PC-3 (cell line): ENCODE measurements at regions not wholly inside any gene's neighbourhood (a gene's known extent, or its start where the extent isn't known, plus 50 kb on each side); places are given as distances from the start of the nearest gene placed in this dataset.

Experiments used
- ATAC-seq: fragments of 200-7000 bp; cut with Tn5 transposase; 2 replicates; pipeline ENCODE4 v1.9.1; 2020; ENCODE audit warnings: mild to moderate bottlenecking, moderate library complexity
- BruUV-seq: library from RNA; stranded (reverse); fragments of 400-500 nt; replicated peaks from 2 replicates; lab custom pipeline; 2021; lab: Mats Ljungman, UMichigan
- CTCF ChIA-PET: fragments of 300-600 bp; sonication (Branson Sonifier 250); formaldehyde crosslinking; loops from one replicate; lab custom pipeline; 2022; ENCODE audit warnings: antibody characterized with exemption; lab: Charles Lee
- POLR2A ChIA-PET: fragments of 300-600 bp; sonication (Branson Sonifier 250); formaldehyde crosslinking; loops from one replicate; lab custom pipeline; 2022; ENCODE audit warnings: antibody characterized with exemption; ENCODE audit not compliant: unreplicated experiment; lab: Charles Lee
- DNase-seq: peaks from one replicate; pipeline ENCODE4 v3.0.0-alpha.2; 2015
- H2AFZ ChIP-seq: fragments of 300-600 bp; sonication (generic); 2 replicates; pipeline ENCODE4 v1.6.0; 2016; ENCODE audit warnings: antibody characterized with exemption, low read length
- H3F3A ChIP-seq: fragments of 300-600 bp; sonication (generic); one replicate; pipeline ENCODE4 v1.6.0; 2017; ENCODE audit warnings: antibody characterized with exemption, low read length, control low read depth, mild to moderate bottlenecking; ENCODE audit not compliant: unreplicated experiment
- H3K27ac ChIP-seq: fragments of 300-600 bp; sonication (generic); 2 replicates; pipeline ENCODE4 v1.5.1; 2016; ENCODE audit warnings: mild to moderate bottlenecking, low read length
- H3K27me3 ChIP-seq: fragments of 300-600 bp; sonication (generic); 2 replicates; pipeline ENCODE4 v1.6.1; 2016; ENCODE audit warnings: low read length, mixed read lengths
- H3K36me3 ChIP-seq: fragments of 300-600 bp; sonication (generic); 2 replicates; pipeline ENCODE4 v1.6.1; 2016; ENCODE audit warnings: low read depth, mixed run types, low read length, mixed read lengths
- H3K4me1 ChIP-seq: fragments of 300-600 bp; sonication (generic); 2 replicates; pipeline ENCODE4 v1.5.1; 2016; ENCODE audit warnings: low read length; ENCODE audit not compliant: insufficient read depth
- H3K4me2 ChIP-seq: fragments of 300-600 bp; sonication (generic); 2 replicates; pipeline ENCODE4 v1.6.0; 2016; ENCODE audit warnings: low read length
- H3K4me3 ChIP-seq: fragments of 300-600 bp; sonication (generic); 2 replicates; pipeline ENCODE4 v1.5.1; 2016; ENCODE audit warnings: mild to moderate bottlenecking, low read length, mixed read lengths
- H3K79me2 ChIP-seq: fragments of 300-600 bp; sonication (generic); 2 replicates; pipeline ENCODE4 v1.6.1; 2017; ENCODE audit warnings: low read length, mixed read lengths
- H3K9ac ChIP-seq: fragments of 300-600 bp; sonication (generic); 2 replicates; pipeline ENCODE4 v1.6.0; 2016; ENCODE audit warnings: mild to moderate bottlenecking, low read length
- H3K9me2 ChIP-seq: fragments of 300-600 bp; sonication (generic); replicated peaks from 2 replicates; pipeline ENCODE4 v1.6.1; 2016; ENCODE audit warnings: mixed run types, low read length, mixed read lengths
- H3K9me3 ChIP-seq: fragments of 300-600 bp; sonication (generic); 2 replicates; pipeline ENCODE4 v1.6.1; 2016; ENCODE audit warnings: low read length, mixed read lengths
- H4K20me1 ChIP-seq: fragments of 300-600 bp; sonication (generic); 2 replicates; pipeline ENCODE4 v1.6.1; 2016; ENCODE audit warnings: low read length, mixed read lengths
- CTCF ChIP-seq: fragments of 300-600 bp; sonication (generic); conservative IDR thresholded peaks from 2 replicates; pipeline ENCODE4 v1.5.1; 2017; ENCODE audit warnings: antibody characterized with exemption, low read depth, mild to moderate bottlenecking, low read length
- EZH2 ChIP-seq: fragments of 300-600 bp; sonication (generic); IDR thresholded peaks from one replicate; pipeline ENCODE4 v1.6.1; 2017; ENCODE audit warnings: antibody characterized with exemption, mild to moderate bottlenecking, low read length; ENCODE audit not compliant: unreplicated experiment
- EZH2phosphoT487 ChIP-seq: fragments of 300-600 bp; sonication (generic); IDR thresholded peaks from 2 replicates; pipeline ENCODE4 v1.6.1; 2018; ENCODE audit warnings: mild to moderate bottlenecking, antibody characterized with exemption, low read length, borderline replicate concordance
- intact Hi-C: fragments of 100-400 bp; cut with micrococcal nuclease; formaldehyde crosslinking; loops from 2 replicates; pipeline ENCODE4 v1.9.0; 2023

- POLR2A ChIA-PET: interaction anchor here (0.6 kb wide), 1 partner anchor 79 kb away, joined by 3 read pairs; no protein-coding TSS in a partner anchor
- H2AFZ ChIP-seq: no peak overlapping the region
- no peak overlapping the region for H3K4me2 ChIP-seq
- no peaks in the 10 kb centered on the region for H4K20me1 ChIP-seq
- H3K27me3 ChIP-seq: no peaks in the 10 kb centered on the region
- intact Hi-C loops: no loop called here
- H3K79me2 ChIP-seq: no peaks in the 10 kb centered on the region
- H3K36me3 ChIP-seq: no peaks in the 10 kb centered on the region
- H3K9me3 ChIP-seq: no peaks in the 10 kb centered on the region
- no peaks in the 10 kb centered on the region for H3K9me2 ChIP-seq
- H3K9ac ChIP-seq: no peak overlapping the region
- H3K27ac ChIP-seq: no peak overlapping the region
- BruUV-seq: no TSS peak
- H3F3A ChIP-seq: no peaks in the 10 kb centered on the region
- DNase-seq: no peak
- CTCF ChIA-PET: no interaction called here
- TF ChIP-seq CTCF (no peak), EZH2 (no peak), EZH2phosphoT487 (no peak)
- no peak for ATAC-seq
- peaks cover 43% of the 10 kb centered on the region for H3K4me1 ChIP-seq
- no peak overlapping the region for H3K4me3 ChIP-seq
Observed at GRCh38 chr3:193827040-193827669, 234.1 kb downstream of the OPA1 start.

- no peak overlapping the region for H2AFZ ChIP-seq
- H3K9ac ChIP-seq: no peak overlapping the region
- no peaks in the 10 kb centered on the region for H3K9me2 ChIP-seq
- no peaks in the 10 kb centered on the region for H3K27me3 ChIP-seq
- no peaks in the 10 kb centered on the region for H3K36me3 ChIP-seq
- H3K9me3 ChIP-seq: no peaks in the 10 kb centered on the region
- DNase-seq (no peak), ATAC-seq (no peak)
- no peak overlapping the region for H3K4me3 ChIP-seq
- peak overlapping the region; percentile 31 for H3K27ac ChIP-seq
- H3K4me1 ChIP-seq: peaks cover 43% of the 10 kb centered on the region
- CTCF ChIA-PET: interaction anchor here (0.7 kb wide), 1 partner anchor 29 kb away, joined by 5 read pairs; no protein-coding TSS in a partner anchor
- no peaks in the 10 kb centered on the region for H4K20me1 ChIP-seq
- no TSS peak for BruUV-seq
- POLR2A ChIA-PET: no interaction called here
- H3F3A ChIP-seq: no peaks in the 10 kb centered on the region
- peak overlapping the region; percentile 15; the same call in 1 of the 2 replicates for H3K4me2 ChIP-seq
- intact Hi-C loops: loop anchor here (2.0 kb wide), 1 partner anchor 45 kb away; no protein-coding TSS in a partner anchor
- H3K79me2 ChIP-seq: no peaks in the 10 kb centered on the region
- TF ChIP-seq EZH2phosphoT487 (no peak), EZH2 (no peak), CTCF (no peak)
Observed at GRCh38 chr3:193827871-193828270, 234.9 kb downstream of the OPA1 start.

- no peaks in the 10 kb centered on the region for H3K9me2 ChIP-seq
- ATAC-seq (peak; percentile 5; the same call in 1 of the 2 replicates), DNase-seq (peak; percentile 92)
- POLR2A ChIA-PET: no interaction called here
- H3K4me2 ChIP-seq: peak overlapping the region; percentile 30
- H2AFZ ChIP-seq: no peak overlapping the region
- H3K9ac ChIP-seq: peak overlapping the region; percentile 42
- no peak overlapping the region for H3K4me3 ChIP-seq
- no peaks in the 10 kb centered on the region for H3K36me3 ChIP-seq
- H3K27ac ChIP-seq: peak overlapping the region; percentile 86
- H3K79me2 ChIP-seq: no peaks in the 10 kb centered on the region
- no peaks in the 10 kb centered on the region for H3K9me3 ChIP-seq
- no peak for TF ChIP-seq CTCF
- no peak for TF ChIP-seq EZH2
- TF ChIP-seq EZH2phosphoT487: no peak
- no peaks in the 10 kb centered on the region for H4K20me1 ChIP-seq
- CTCF ChIA-PET: interaction anchor here (0.7 kb wide), 1 partner anchor 29 kb away, joined by 5 read pairs; no protein-coding TSS in a partner anchor
- intact Hi-C loops: loop anchor here (2.0 kb wide), 1 partner anchor 44 kb away; no protein-coding TSS in a partner anchor
- H3K27me3 ChIP-seq: no peaks in the 10 kb centered on the region
- no peaks in the 10 kb centered on the region for H3F3A ChIP-seq
- no TSS peak for BruUV-seq
- H3K4me1 ChIP-seq: peaks cover 43% of the 10 kb centered on the region
Observed at GRCh38 chr3:193828477-193828876, 235.5 kb downstream of the OPA1 start.
